ES-I3 (cell line): ENCODE measurements at regions not wholly inside any gene's neighbourhood (a gene's known extent, or its start where the extent isn't known, plus 50 kb on each side); places are given as distances from the start of the nearest gene placed in this dataset.

ENCODE experiments used
- H3K36me3 ChIP-seq: 2 replicates; pipeline ENCODE4 v1.6.1; 2013; ENCODE audit warnings: mild to moderate bottlenecking, low read length, control low read depth, moderate library complexity; ENCODE audit not compliant: insufficient read depth
- H3K4me1 ChIP-seq: 2 replicates; pipeline ENCODE4 v1.6.1; 2013; ENCODE audit warnings: mild to moderate bottlenecking, control low read depth, low read length; ENCODE audit not compliant: insufficient read depth
- H3K9ac ChIP-seq: 2 replicates; pipeline ENCODE4 v1.6.1; 2013; ENCODE audit warnings: low read depth, mild to moderate bottlenecking, low read length, moderate library complexity
- H3K9me3 ChIP-seq: 2 replicates; pipeline ENCODE4 v1.6.1; 2013; ENCODE audit warnings: mild to moderate bottlenecking, low read length, moderate library complexity; ENCODE audit not compliant: control insufficient read depth, insufficient read depth

DNA sequence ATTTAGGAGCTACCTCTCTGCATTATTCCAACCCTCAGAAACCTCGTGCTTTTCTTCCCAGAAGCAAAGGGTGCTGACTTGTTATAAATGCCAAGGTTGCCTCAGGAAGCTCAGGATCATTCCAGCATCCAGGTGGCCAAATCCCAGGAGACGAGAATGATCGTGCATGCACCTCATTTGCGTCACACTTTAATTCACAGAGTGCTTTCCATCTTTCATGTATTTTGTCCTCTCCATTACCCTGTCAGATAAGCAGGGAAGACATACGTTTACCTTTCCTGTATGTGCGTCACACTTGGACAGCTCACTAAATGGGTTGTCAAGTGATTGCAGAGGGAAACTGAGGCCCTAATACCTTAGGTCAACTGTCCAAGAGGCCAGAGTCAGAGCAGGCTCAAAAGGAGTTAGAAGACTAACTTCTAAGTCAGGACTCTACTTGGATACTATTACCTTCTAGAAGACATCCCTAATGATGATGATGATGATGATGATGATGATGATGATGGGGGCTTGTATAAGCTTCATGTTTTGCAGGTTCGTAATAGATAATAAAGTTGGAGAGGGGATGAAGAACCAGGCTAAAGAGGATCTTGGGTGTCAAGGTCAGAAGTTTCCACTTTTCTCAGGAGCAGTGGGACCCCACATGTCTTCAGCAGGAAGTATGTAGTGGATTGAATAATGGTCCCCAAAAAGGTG, 150.6 kb upstream of the TNRC6C start:
- no peaks in the 10 kb centered on the region for H3K36me3 ChIP-seq
- no peaks in the 10 kb centered on the region for H3K9me3 ChIP-seq
- no peak overlapping the region for H3K9ac ChIP-seq
- peaks cover 33% of the 10 kb centered on the region for H3K4me1 ChIP-seq

DNA sequence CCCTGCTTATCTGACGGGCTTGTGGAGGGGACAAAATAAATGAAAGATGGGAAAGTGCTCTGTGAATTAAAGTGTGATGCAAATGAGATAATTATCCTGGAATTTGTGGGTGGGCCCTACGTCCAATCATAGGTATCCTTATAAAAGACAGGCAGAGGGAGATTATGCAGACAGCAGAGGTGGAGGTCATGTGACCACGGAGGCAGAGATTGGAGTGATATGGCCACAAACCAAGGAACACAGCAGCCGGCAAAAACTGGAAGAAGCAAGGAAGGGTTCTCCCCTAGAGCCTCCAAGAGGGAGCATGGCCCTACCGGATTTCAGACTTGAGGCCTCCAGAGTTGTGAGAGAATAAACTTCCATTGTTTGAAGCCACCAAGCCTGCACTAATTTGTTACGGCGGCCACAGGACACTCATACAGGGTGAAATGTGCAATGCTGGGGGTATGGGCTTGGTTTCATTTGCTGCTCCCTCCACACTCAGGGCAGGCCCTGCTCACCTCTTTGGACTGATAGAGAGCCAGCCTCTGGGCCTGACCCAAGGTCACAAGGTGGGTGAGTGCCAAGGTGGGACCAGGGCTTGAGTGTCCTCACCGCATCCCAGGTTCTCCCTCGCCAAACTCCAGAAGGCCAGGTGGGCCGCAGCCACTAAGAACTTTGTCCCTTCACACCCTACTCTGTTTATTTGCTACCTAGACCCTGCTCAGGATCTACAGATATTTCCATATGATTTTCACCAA, 149.6 kb upstream of the TNRC6C start:
- Histone ChIP-seq H3K9ac (no peak overlapping the region), H3K36me3 (no peaks in the 10 kb centered on the region), H3K4me1 (peaks cover 24% of the 10 kb centered on the region), H3K9me3 (no peaks in the 10 kb centered on the region)

DNA sequence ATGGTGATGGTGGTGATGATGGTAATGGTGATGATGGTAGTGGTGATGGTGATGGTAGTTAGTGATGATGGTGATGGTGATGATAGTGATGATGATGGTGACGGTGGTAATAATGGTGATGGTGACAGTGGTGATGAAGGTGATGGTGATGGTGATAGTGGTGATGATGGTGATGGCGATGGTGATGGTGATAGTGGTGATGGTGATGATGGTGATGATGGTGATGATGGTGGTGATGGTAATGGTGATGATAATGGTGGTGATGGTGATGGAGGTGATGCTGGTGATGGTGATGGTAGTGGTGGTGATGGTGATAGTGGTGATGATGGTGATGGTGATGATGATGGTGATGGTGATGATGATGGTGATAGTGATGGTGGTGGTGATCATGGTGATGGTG, 148.7 kb upstream of the TNRC6C start:
- Histone ChIP-seq H3K4me1 (peaks cover 24% of the 10 kb centered on the region), H3K9me3 (no peaks in the 10 kb centered on the region), H3K36me3 (no peaks in the 10 kb centered on the region), H3K9ac (no peak overlapping the region)

DNA sequence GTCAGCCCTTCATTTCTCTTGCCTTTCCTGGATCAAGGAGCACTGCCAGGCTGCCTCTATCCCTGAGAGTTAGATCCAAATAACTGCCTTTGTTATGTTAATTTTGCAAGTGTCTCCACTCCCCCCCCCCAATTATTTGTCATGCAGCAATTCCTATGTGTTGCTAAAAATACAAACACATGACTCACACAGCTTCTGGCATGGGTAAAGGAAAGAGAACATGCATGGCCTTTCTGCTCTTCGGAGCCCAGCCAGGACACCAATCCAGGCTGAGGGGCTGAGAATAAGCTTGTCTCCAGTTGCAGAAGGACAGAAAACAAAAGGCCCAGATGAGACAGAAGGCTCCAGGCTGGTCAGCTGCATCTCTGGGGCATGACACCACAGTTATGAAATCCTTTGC, 148.0 kb upstream of the TNRC6C start:
- H3K9me3 ChIP-seq = no peaks in the 10 kb centered on the region
- no peaks in the 10 kb centered on the region for H3K36me3 ChIP-seq
- H3K4me1 ChIP-seq = peaks cover 28% of the 10 kb centered on the region
- no peak overlapping the region for H3K9ac ChIP-seq

DNA sequence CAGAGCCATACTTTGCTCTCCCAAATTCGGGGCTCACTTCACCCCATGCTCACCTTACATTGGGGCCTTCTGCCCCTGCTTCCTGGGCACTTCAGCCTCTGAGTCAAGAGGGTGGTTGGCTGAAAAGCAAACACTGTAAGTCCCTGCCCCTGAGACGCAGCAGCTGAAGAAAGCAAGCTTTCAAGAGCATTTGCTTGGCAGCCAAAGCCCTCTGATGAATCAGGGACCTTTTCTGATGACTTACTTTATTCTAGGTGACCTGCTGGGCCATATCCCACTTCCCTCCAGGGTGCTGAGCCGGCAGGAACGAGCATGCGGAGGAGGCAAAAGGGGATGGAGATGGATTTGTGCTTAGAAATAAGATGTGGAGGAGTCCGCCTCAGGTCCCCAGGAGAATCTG, 147.0 kb upstream of the TNRC6C start:
- no peak overlapping the region for H3K9ac ChIP-seq
- no peaks in the 10 kb centered on the region for H3K36me3 ChIP-seq
- peaks cover 31% of the 10 kb centered on the region for H3K4me1 ChIP-seq
- no peaks in the 10 kb centered on the region for H3K9me3 ChIP-seq

DNA sequence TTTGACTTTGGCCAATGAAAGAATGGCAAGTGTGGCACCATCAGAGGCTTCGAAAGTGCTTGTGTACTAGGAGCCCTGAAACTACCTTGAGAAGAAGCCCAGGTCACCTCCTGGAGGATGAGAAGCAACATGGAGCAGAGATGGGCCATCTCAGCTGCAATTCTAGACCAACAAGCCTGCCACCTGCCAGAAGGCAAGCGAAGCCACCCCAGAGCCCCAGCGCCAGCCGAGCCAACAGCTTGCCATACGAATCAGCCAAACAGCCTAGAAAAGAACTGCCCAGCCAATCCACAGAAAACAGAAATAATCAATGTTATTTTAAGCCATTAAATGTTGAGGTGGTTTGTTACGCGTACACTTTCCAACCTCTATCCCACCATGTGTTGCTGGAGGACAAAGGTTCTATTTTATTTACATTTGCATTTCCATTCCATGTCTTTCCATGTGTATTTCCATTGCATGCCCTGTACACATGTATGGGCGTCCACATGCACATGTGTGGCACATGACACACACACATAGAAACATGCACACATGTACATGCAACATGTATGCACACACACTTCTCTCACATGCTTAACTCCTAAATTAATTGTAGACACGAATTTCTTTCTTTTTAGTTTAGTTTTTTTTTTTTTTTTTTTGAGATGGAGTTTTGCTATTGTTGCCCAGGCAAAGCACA, 144.3 kb upstream of the TNRC6C start:
- H3K36me3 ChIP-seq = no peaks in the 10 kb centered on the region
- H3K4me1 ChIP-seq = peaks cover 37% of the 10 kb centered on the region
- H3K9me3 ChIP-seq = no peaks in the 10 kb centered on the region
- no peak overlapping the region for H3K9ac ChIP-seq

DNA sequence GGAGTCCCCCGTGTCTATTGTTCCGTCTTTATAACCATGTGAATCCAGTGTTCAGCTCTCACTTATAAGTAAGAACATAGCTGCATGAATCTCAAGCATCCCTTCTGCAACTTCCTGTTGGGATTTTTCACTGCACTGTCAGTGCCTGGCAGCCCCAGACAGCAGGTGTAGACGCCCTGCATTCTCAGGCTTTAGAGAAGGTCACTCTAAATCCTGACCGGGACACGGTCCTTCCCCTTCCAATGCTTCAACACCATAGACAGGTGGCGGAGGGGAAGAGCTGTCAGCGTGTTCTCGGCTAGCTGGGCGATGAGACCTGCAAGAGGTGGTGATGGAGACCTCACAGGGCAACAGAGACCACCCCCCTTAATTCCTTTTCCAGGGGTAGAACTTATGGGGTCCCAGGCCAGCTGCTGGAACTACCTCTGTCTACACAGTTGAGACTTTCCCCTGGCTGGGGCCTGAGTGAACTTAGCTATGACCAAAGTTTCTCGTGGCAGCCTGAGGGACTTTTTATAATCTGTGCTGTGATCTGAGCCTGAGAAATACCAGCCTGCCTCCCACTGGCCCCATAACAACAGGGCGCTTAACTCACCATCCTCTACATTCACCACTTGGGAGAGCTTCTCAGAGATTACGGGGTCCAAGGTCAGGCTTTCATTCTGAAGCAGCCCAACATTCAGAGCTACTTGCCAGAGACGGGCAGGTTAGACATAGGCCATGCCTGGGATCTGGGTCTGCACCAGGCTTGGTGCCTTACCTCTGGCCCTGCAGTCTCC, 143.2 kb upstream of the TNRC6C start:
- H3K4me1 ChIP-seq = peaks cover 31% of the 10 kb centered on the region
- no peaks in the 10 kb centered on the region for H3K9me3 ChIP-seq
- no peaks in the 10 kb centered on the region for H3K36me3 ChIP-seq
- no peak overlapping the region for H3K9ac ChIP-seq

DNA sequence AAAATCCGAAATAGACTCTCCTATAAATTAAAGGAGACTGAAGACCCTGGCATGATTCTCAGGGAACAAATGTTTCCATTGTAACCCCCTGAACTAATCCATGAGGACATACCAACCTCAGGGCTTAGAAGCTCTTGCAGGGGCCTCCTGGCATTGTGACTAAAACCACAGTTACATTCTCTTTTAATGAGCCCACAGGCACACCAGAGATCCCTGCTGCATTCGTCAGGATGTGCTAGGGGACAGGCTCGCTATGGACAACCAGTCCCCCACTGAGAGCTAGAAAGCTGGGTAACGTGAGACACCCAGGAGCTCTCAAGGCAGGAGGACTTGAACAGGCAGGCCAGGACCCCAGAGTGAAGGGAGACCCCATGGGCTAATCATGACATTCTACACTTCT, 140.6 kb upstream of the TNRC6C start:
- no peak overlapping the region for H3K9ac ChIP-seq
- H3K4me1 ChIP-seq = peaks cover 18% of the 10 kb centered on the region; the same call in 1 of the 2 replicates
- no peaks in the 10 kb centered on the region for H3K9me3 ChIP-seq
- H3K36me3 ChIP-seq = no peaks in the 10 kb centered on the region

DNA sequence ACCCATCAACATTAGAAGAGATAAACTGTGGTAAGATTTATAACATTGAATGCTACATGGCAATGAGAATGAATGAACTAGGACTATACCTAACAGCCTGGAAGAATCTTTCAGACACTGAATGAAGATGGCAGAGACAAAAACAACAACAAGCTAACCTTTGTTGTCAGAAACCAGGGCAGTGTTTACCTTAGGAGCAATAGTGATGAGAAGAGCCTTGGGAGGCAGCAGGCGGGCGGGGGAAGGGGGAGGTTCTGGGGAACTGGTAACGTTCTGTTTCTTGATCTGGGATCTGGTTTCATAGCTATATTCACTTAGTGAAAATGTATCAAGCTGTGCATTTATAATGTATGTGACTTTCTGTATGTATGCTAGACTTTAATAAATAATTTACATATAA, 139.0 kb upstream of the TNRC6C start:
- peaks cover 18% of the 10 kb centered on the region; the same call in 1 of the 2 replicates for H3K4me1 ChIP-seq
- H3K36me3 ChIP-seq = no peaks in the 10 kb centered on the region
- no peak overlapping the region for H3K9ac ChIP-seq
- no peaks in the 10 kb centered on the region for H3K9me3 ChIP-seq

DNA sequence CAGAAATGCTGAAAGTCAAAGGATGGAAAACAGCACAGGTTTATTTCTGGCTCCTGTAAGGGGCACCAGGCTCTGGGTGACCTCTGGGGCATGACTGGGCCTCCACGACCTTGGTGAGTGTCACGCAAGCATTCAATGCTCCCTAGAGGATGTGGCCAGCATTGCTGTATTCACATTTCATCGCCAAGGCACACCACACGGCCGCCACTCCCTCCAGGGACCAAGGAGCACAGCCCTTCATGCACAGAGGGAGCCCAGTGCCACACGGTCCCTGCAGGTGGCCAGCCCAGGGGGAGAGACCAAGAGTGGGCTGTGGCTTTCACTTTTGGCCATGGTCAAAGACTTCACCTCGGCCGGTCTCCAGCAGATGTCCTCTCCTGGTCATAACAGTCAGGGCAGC, 137.4 kb upstream of the TNRC6C start:
- Histone ChIP-seq H3K9ac (no peak overlapping the region), H3K36me3 (no peaks in the 10 kb centered on the region), H3K4me1 (peaks cover 18% of the 10 kb centered on the region), H3K9me3 (no peaks in the 10 kb centered on the region)

DNA sequence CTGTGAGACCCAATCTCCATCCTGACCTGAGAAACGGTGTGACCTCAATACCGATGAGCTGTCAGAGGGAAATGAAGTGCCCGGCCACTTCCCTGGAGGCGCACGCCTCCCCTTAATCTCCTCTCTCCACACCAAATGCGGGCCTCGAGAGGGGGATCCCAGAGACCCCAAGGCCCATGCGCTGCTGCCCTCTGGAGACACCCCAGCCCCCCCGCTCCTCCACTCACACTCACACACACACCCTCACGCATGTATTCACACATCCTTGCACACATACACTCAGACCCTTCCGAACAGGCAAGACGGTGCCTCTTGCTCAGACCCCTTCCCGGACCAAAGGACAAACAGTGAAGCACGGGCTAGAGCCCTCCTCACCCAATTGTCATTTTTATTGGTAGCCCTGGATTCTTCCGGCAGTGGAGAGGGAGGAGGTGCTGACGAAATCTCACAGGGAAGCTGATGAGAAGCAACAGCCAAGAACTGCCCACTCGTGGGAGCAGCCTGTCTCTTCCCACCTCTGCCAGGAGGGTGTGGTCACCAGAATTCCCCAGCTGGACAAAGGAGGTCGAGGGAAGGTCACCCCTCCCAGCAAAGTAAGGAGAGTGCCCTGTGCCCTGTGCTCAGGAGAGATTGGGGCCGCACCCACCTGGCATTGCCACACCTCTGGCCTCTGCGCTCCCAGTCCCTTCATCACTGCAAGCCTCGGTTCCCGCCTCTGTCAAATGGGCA, 136.0 kb upstream of the TNRC6C start:
- peaks cover 30% of the 10 kb centered on the region for H3K4me1 ChIP-seq

DNA sequence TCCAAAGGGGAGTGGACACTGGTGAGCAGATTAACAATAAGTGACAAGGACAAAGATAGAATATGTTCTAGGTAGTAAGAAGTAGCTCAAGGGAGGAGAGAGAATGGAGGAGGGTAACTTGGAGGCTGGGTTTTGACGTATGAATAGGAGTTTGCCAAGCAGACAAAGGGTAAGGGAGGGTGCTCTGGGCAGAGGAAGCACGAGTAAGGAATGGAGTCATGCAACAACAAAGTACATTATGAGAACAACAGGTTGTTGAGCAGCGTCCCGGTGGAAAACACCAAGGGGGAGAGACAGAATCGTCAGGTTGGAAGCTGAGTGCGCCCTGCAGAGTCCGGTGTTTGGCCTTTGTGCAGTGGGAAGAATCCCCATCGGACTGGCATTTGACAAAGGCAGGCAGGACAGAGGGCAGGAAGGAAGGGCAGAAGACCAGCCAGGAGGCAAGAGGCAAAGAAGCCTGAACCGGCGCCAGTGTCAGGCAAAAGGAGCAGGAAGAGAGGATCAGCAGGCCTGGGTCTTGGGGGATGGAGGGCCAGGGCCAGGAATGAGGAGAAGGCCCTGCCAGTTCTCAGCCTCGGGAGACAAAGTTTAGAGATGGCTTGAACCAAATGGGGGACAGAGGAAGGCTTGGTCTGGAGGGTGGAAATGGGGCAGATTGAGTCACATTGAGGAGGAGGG, 134.3 kb upstream of the TNRC6C start:
- no peaks in the 10 kb centered on the region for H3K36me3 ChIP-seq

More for the DNA sequence above, 136.0 kb upstream of the TNRC6C start:
- H3K9ac ChIP-seq = no peak overlapping the region
- no peaks in the 10 kb centered on the region for H3K9me3 ChIP-seq
- no peaks in the 10 kb centered on the region for H3K36me3 ChIP-seq

DNA sequence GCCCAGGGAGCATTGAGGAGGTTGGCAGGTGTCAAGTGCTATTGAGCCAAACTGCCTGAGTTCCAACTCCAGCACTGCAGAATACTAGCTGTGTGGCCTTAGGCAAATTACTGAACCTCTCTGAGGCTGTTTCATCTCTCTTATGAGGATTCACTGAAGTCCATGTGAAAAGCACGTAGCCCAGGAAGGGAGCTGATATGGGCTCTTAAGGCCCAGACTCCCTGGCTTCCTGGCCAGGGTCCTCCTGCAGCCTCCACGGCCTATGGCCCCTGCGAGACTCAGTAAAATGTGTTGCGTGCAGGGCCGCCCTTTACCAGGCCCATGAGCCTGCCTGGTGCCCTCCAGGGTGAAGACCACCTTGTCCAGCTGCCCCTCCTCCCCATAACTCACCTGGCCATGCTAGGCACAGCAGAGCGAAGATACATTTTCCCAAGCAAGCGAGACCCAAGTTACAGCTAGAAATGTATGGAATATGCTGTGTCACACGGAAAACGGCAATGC, 133.7 kb upstream of the TNRC6C start:
- no peaks in the 10 kb centered on the region for H3K9me3 ChIP-seq
- H3K36me3 ChIP-seq = no peaks in the 10 kb centered on the region
- peaks cover 40% of the 10 kb centered on the region for H3K4me1 ChIP-seq
- no peak overlapping the region for H3K9ac ChIP-seq

More for the DNA sequence above, 134.3 kb upstream of the TNRC6C start:
- Histone ChIP-seq H3K9me3 (no peaks in the 10 kb centered on the region), H3K9ac (no peak overlapping the region), H3K4me1 (peaks cover 34% of the 10 kb centered on the region)
